DND-41 (cell line): ENCODE measurements at regions not wholly inside any gene's neighbourhood (a gene's known extent, or its start where the extent isn't known, plus 50 kb on each side); places are given as distances from the start of the nearest gene placed in this dataset.

Source experiments
- EZH2 ChIP-seq: IDR thresholded peaks from 3 replicates; pipeline ENCODE4 v1.6.1; 2012; ENCODE audit warnings: borderline replicate concordance, low read depth, mild to moderate bottlenecking, moderate library complexity, low read length, inconsistent platforms; ENCODE audit not compliant: severe bottlenecking
- TF ChIP-seq, protein P1 (sequence below): IDR thresholded peaks from 2 replicates; pipeline ENCODE4 v1.5.1; 2012; ENCODE audit warnings: borderline replicate concordance, low read length, moderate library complexity, mild to moderate bottlenecking; ENCODE audit not compliant: poor library complexity, severe bottlenecking; ENCODE audit errors: extremely low read depth

- TF ChIP-seq, protein P1, sequence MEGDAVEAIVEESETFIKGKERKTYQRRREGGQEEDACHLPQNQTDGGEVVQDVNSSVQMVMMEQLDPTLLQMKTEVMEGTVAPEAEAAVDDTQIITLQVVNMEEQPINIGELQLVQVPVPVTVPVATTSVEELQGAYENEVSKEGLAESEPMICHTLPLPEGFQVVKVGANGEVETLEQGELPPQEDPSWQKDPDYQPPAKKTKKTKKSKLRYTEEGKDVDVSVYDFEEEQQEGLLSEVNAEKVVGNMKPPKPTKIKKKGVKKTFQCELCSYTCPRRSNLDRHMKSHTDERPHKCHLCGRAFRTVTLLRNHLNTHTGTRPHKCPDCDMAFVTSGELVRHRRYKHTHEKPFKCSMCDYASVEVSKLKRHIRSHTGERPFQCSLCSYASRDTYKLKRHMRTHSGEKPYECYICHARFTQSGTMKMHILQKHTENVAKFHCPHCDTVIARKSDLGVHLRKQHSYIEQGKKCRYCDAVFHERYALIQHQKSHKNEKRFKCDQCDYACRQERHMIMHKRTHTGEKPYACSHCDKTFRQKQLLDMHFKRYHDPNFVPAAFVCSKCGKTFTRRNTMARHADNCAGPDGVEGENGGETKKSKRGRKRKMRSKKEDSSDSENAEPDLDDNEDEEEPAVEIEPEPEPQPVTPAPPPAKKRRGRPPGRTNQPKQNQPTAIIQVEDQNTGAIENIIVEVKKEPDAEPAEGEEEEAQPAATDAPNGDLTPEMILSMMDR = no peak
- no peak for TF ChIP-seq EZH2
These were observed 142.8 kb upstream of the RGMB start for GRCh38 chr5:98630621-98631020.
